Trophoblast cell (in vitro differentiated cells and primary cell): ENCODE measurements at regions not wholly inside any gene's neighbourhood (a gene's known extent, or its start where the extent isn't known, plus 50 kb on each side); places are given as distances from the start of the nearest gene placed in this dataset.

Experiments
- DNase-seq, 2 donors: peaks; one replicate each; pipeline ENCODE4 v3.0.0-alpha.2; 2016
- H2AFZ ChIP-seq: 2 replicates; pipeline ENCODE4 v1.6.1; 2013; ENCODE audit warnings: low read length, moderate library complexity, mild to moderate bottlenecking; ENCODE audit not compliant: insufficient read depth, poor library complexity
- H2AK5ac ChIP-seq: 2 replicates; pipeline ENCODE4 v1.6.1; 2013; ENCODE audit warnings: mild to moderate bottlenecking, low read length
- H2BK120ac ChIP-seq: 2 replicates; pipeline ENCODE4 v1.6.1; 2013; ENCODE audit warnings: low read length, mild to moderate bottlenecking, moderate library complexity; ENCODE audit not compliant: insufficient read depth, poor library complexity
- H2BK12ac ChIP-seq: 2 replicates; pipeline ENCODE4 v1.6.1; 2013; ENCODE audit warnings: mild to moderate bottlenecking, low read length, moderate library complexity
- H2BK5ac ChIP-seq: 2 replicates; pipeline ENCODE4 v1.6.1; 2013; ENCODE audit warnings: low read length, low read depth, moderate library complexity, mild to moderate bottlenecking; ENCODE audit not compliant: poor library complexity
- H3K14ac ChIP-seq: 2 replicates; pipeline ENCODE4 v1.6.1; 2013; ENCODE audit warnings: mild to moderate bottlenecking, low read length
- H3K18ac ChIP-seq: 2 replicates; pipeline ENCODE4 v1.6.1; 2013; ENCODE audit warnings: mild to moderate bottlenecking, low read length
- H3K23ac ChIP-seq: 2 replicates; pipeline ENCODE4 v1.6.1; 2013; ENCODE audit warnings: low read length
- H3K27ac ChIP-seq: 2 replicates; pipeline ENCODE4 v1.5.1; 2013; ENCODE audit warnings: low read depth, mild to moderate bottlenecking, inconsistent platforms, low read length, moderate library complexity
- H3K27me3 ChIP-seq: 2 replicates; pipeline ENCODE4 v1.6.1; 2013; ENCODE audit warnings: inconsistent platforms, mild to moderate bottlenecking, low read length, moderate library complexity; ENCODE audit not compliant: insufficient read depth
- H3K36me3 ChIP-seq, 2 experiments: 1 replicate in 1 of 2; 2 replicates in 1 of 2; pipeline ENCODE4 v1.6.1; 2013; ENCODE audit warnings: low read length in 2 of 2, mild to moderate bottlenecking in 2 of 2, moderate library complexity in 1 of 2; ENCODE audit not compliant: insufficient read depth in 2 of 2, control insufficient read depth in 1 of 2
- H3K4ac ChIP-seq: 2 replicates; pipeline ENCODE4 v1.6.1; 2013; ENCODE audit warnings: low read depth, mild to moderate bottlenecking, low read length, moderate library complexity
- H3K4me1 ChIP-seq, 2 experiments: 1 replicate in 1 of 2; 2 replicates in 1 of 2; pipeline ENCODE4 v1.6.1; 2013; ENCODE audit warnings: low read length in 2 of 2, mild to moderate bottlenecking in 2 of 2, moderate library complexity in 1 of 2; ENCODE audit not compliant: insufficient read depth in 2 of 2, control insufficient read depth in 1 of 2
- H3K4me2 ChIP-seq: 2 replicates; pipeline ENCODE4 v1.6.1; 2013; ENCODE audit warnings: inconsistent platforms, mild to moderate bottlenecking, low read length, moderate library complexity
- H3K4me3 ChIP-seq: 2 replicates; pipeline ENCODE4 v1.5.1; 2013; ENCODE audit warnings: mild to moderate bottlenecking, low read depth, low read length, inconsistent platforms
- H3K79me1 ChIP-seq: one replicate; pipeline ENCODE4 v1.6.1; 2013; ENCODE audit warnings: low read length
- H3K79me2 ChIP-seq: 2 replicates; pipeline ENCODE4 v1.6.1; 2013; ENCODE audit warnings: low read length, mild to moderate bottlenecking; ENCODE audit not compliant: control insufficient read depth, insufficient read depth, poor library complexity
- H3K9ac ChIP-seq: 2 replicates; pipeline ENCODE4 v1.6.1; 2013; ENCODE audit warnings: mild to moderate bottlenecking, low read length
- H3K9me3 ChIP-seq: 2 replicates; pipeline ENCODE4 v1.6.1; 2013; ENCODE audit warnings: low read depth, mild to moderate bottlenecking, control low read depth, inconsistent platforms, low read length; ENCODE audit not compliant: insufficient read depth
- H4K12ac ChIP-seq: 2 replicates; pipeline ENCODE4 v1.6.1; 2013; ENCODE audit warnings: low read depth, mild to moderate bottlenecking, low read length, moderate library complexity
- H4K8ac ChIP-seq: 2 replicates; pipeline ENCODE4 v1.6.1; 2013; ENCODE audit warnings: low read depth, mild to moderate bottlenecking, low read length, moderate library complexity
- H4K91ac ChIP-seq: one replicate; pipeline ENCODE4 v1.6.1; 2013; ENCODE audit warnings: low read depth, mild to moderate bottlenecking, low read length, moderate library complexity
- WGBS: extraction: QIAGEN DNeasy Blood & Tissue Kit; methylation state at CpG from one replicate; pipeline ENCODE4 v1.1.7; 2013; ENCODE audit warnings: missing lambda C conversion rate; ENCODE audit not compliant: insufficient read length, insufficient coverage; ENCODE audit errors: extremely low coverage; 5-methylcytosine and 5-hydroxymethylcytosine counted together

- H3K36me3 ChIP-seq = no peaks in the 10 kb centered on the region
- H3K4me2 ChIP-seq = no peak overlapping the region
- H2AFZ ChIP-seq = no peak overlapping the region
- no peak overlapping the region for H4K91ac ChIP-seq
- no peak for DNase-seq
- H3K18ac ChIP-seq = no peak overlapping the region
- no peak overlapping the region for H3K4ac ChIP-seq
- no peak overlapping the region for H2BK5ac ChIP-seq
- H3K79me1 ChIP-seq = no peaks in the 10 kb centered on the region
- H3K4me3 ChIP-seq = no peak overlapping the region
- no peak overlapping the region for H3K23ac ChIP-seq
- H4K8ac ChIP-seq = no peak overlapping the region
- no peak overlapping the region for H3K14ac ChIP-seq
- no peak overlapping the region for H2AK5ac ChIP-seq
- WGBS = no CpG with 5 or more reads among the region's 3 CpGs
- H3K27me3 ChIP-seq = no peaks in the 10 kb centered on the region
- no peaks in the 10 kb centered on the region for H3K9me3 ChIP-seq
- no peak overlapping the region for H3K27ac ChIP-seq
- H4K12ac ChIP-seq = no peak overlapping the region
- no peak overlapping the region for H2BK120ac ChIP-seq
- H3K79me2 ChIP-seq = no peaks in the 10 kb centered on the region
- no peak overlapping the region for H2BK12ac ChIP-seq
- no peaks in the 10 kb centered on the region for H3K4me1 ChIP-seq
- no peak overlapping the region for H3K9ac ChIP-seq
Observed at GRCh38 chr1:238115852-238116251, 225.1 kb upstream of the ZP4 start.

GRCh38 chr1:238112952-238113621 is 222.4 kb upstream of the ZP4 start:
- H3K27me3 ChIP-seq = no peaks in the 10 kb centered on the region
- no peak for DNase-seq
- H3K18ac ChIP-seq = no peak overlapping the region
- H3K4me3 ChIP-seq = no peak overlapping the region
- H3K4me1 ChIP-seq = no peaks in the 10 kb centered on the region
- H3K79me1 ChIP-seq = no peaks in the 10 kb centered on the region
- H3K14ac ChIP-seq = no peak overlapping the region
- no peak overlapping the region for H4K91ac ChIP-seq
- H2BK120ac ChIP-seq = no peak overlapping the region
- H3K23ac ChIP-seq = no peak overlapping the region
- H3K4ac ChIP-seq = no peak overlapping the region
- no peaks in the 10 kb centered on the region for H3K79me2 ChIP-seq
- no peak overlapping the region for H2AK5ac ChIP-seq
- no peaks in the 10 kb centered on the region for H3K9me3 ChIP-seq
- H2BK5ac ChIP-seq = no peak overlapping the region
- no peak overlapping the region for H2BK12ac ChIP-seq
- no peak overlapping the region for H2AFZ ChIP-seq
- H3K27ac ChIP-seq = no peak overlapping the region
- H3K9ac ChIP-seq = no peak overlapping the region
- H4K12ac ChIP-seq = no peak overlapping the region
- no CpG with 5 or more reads among the region's 5 CpGs for WGBS
- no peaks in the 10 kb centered on the region for H3K36me3 ChIP-seq
- H3K4me2 ChIP-seq = no peak overlapping the region
- no peak overlapping the region for H4K8ac ChIP-seq

GRCh38 chr1:238111516-238111915 is 220.8 kb upstream of the ZP4 start:
- Histone ChIP-seq H3K4me2 (no peak overlapping the region), H4K12ac (no peak overlapping the region), H3K18ac (no peak overlapping the region), H4K8ac (no peak overlapping the region), H3K9me3 (no peaks in the 10 kb centered on the region), H3K79me1 (no peaks in the 10 kb centered on the region), H3K23ac (no peak overlapping the region), H4K91ac (no peak overlapping the region), H2BK5ac (no peak overlapping the region), H2AK5ac (no peak overlapping the region), H3K9ac (no peak overlapping the region), H2AFZ (no peak overlapping the region), H3K79me2 (no peaks in the 10 kb centered on the region), H3K4me3 (no peak overlapping the region), H3K14ac (no peak overlapping the region), H3K27ac (no peak overlapping the region), H3K4ac (no peak overlapping the region), H3K27me3 (no peaks in the 10 kb centered on the region), H3K36me3 (no peaks in the 10 kb centered on the region), H2BK12ac (no peak overlapping the region), H3K4me1 (no peaks in the 10 kb centered on the region), H2BK120ac (no peak overlapping the region)
- WGBS = no CpG with 5 or more reads among the region's 2 CpGs
- DNase-seq = no peak

DNA sequence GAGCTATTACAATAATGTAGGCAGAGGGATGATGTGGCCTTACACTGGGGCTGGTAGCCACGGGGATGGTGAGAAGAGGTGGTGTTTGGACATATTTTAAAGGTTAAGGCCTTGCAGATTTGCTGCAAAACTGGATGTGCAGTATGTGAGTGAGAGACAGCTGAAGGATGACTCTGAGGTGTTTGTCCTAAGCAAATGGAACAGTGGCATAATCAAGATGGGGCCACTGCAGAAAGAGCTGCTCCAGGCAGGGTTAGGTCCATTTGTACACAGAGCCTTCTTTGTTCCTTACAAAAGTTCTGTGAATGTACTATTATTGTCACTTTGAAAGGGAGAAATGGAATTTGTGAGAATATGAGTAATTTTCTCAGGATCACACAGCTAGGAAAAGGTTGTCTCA is 220.4 kb upstream of the ZP4 start:
- no CpG with 5 or more reads among the region's 1 CpG for WGBS
- H4K12ac ChIP-seq = no peak overlapping the region
- no peak overlapping the region for H4K8ac ChIP-seq
- no peaks in the 10 kb centered on the region for H3K79me2 ChIP-seq
- H2AK5ac ChIP-seq = no peak overlapping the region
- H3K23ac ChIP-seq = no peak overlapping the region
- no peak overlapping the region for H2AFZ ChIP-seq
- no peaks in the 10 kb centered on the region for H3K36me3 ChIP-seq
- H3K9ac ChIP-seq = no peak overlapping the region
- H2BK5ac ChIP-seq = no peak overlapping the region
- no peaks in the 10 kb centered on the region for H3K27me3 ChIP-seq
- no peak overlapping the region for H4K91ac ChIP-seq
- H3K79me1 ChIP-seq = no peaks in the 10 kb centered on the region
- H2BK120ac ChIP-seq = no peak overlapping the region
- no peak overlapping the region for H3K4me3 ChIP-seq
- H3K14ac ChIP-seq = no peak overlapping the region
- H3K4ac ChIP-seq = no peak overlapping the region
- no peak overlapping the region for H2BK12ac ChIP-seq
- H3K4me2 ChIP-seq = no peak overlapping the region
- no peak overlapping the region for H3K27ac ChIP-seq
- H3K4me1 ChIP-seq = no peaks in the 10 kb centered on the region
- no peak overlapping the region for H3K18ac ChIP-seq
- DNase-seq = no peak
- no peaks in the 10 kb centered on the region for H3K9me3 ChIP-seq
